ENCODE measurements at regions not wholly inside any gene's neighbourhood (a gene's known extent, or its start where the extent isn't known, plus 50 kb on each side); places are given as distances from the start of the nearest gene placed in this dataset.
"Not testable (repeated sequence)": the region's sequence is repeated elsewhere in the genome, so short reads cannot be mapped to it uniquely, and the experiment has no call there.

GRCh38 chr4:3896441-3896840 is 130.3 kb downstream of the ADRA2C start:
- no peak for DNase-seq (ENCODE audit: low spot score)
- no peak for TF ChIP-seq CTCF (IDR thresholded peaks at IDR 0.05; ENCODE audit: extremely low read depth, missing control alignments)

DNA sequence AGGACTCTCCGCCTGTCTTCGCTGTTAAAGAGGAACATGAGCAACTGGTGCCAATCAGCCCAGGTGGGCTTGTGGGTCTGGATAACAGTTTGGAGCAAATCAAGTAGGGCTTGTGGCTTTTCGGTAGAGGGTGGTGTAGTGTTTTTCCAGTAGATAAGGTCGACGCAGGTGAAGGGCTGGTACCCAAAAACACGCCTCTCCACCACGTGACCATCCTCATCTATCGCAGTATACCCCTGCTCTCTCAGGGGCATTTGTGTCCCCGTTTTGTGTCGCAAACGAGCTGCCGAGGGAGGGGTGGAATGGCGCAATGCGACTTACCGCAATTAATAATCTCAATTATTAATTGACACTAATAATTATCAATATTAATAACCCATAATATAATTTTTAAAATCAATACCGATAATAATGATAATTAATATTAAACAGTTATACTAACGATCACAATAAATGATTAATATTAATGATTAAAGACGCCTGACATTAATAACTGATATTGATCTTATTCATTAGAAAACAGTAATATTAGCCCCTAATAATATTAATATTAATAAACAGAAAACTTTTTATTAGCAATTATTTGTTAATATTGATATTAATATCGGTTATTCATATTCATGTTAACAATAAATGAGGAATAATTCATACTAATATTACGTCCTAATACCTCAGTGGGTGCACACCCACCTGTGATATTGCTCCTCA is 130.8 kb downstream of the ADRA2C start:
- not testable (repeated sequence) for DNase-seq (ENCODE audit: low spot score)

DNA sequence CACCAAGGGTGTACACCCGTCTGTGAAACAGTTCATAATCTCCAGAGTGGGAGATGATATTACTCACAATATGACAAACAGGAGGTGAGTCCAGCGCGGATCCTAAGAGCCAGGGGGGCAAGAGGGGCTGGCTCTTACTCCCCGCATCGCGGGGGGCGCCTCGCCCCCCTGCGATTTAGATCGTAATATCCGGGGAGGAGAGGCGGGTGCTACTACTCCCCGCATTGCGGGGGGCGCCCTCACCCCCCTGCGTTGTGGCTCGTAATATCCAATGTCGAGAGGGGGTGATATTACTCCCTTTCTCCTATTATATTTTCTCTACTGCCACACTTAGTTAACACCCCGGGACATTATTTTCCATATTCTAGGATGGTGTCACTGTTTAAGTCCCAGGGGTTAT is 131.9 kb downstream of the ADRA2C start:
- TF ChIP-seq CTCF (IDR thresholded peaks at IDR 0.05; ENCODE audit: extremely low read depth, missing control alignments), result no peak
- no peak for DNase-seq (ENCODE audit: low spot score)

- not testable (repeated sequence) for DNase-seq (ENCODE audit: low spot score)
Measured at GRCh38 chr4:3898928-3899327, 132.7 kb downstream of the ADRA2C start.

DNA sequence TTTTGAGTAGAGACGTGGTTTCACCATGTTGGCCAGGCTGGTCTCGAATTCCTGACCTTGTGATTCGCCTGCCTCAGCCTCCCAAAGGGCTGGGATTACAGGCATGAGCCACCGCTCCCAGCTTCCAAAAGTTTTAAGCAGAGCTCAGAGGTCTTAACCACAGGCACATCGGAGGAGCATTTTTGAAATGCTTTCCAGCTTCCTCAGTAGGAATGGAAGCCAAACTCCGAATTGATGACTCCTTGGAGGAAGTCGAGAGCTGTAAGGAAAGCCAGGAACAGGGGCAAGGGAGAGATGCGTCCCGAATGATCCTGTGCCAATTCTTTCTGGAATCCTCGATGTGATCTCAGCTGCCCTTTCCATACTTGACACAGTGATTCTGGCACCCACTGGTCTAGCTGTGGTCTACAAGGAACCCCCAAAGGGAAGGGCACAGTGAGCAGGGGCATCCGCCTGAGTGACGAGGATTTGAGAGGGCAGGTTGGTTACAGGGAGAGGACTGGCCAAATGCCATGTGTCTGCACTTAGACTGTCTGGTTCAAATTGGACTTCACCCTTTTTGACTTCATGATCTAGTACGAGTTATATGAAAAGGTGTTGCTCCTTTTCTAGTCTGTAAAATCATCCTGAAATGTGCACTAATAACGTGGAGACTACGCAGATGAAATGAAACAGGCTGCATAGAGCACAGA is 138.2 kb downstream of the ADRA2C start:
- DNase-seq (ENCODE audit: low spot score), result not testable (repeated sequence)

DNA sequence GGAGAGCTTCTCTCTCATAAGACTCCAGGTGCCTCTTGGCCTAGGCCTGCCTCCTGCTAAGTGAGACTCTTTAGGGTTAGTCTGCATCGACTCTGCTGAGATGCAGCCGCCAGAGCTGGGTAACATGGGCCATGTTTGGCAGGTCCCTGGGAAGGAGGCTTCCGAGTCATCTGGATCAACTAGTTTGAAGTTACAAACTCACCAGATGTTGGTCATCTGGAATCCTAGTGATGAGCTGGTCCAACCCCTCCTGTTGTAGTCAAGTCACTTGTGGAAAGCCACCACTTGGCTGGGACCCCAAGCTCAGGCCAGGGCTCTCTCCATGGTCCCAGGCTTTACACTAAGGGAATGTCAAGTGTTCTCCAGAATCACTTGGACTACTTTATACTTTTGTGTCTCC is 143.4 kb downstream of the ADRA2C start:
- not testable (repeated sequence) for DNase-seq (ENCODE audit: low spot score)

DNA sequence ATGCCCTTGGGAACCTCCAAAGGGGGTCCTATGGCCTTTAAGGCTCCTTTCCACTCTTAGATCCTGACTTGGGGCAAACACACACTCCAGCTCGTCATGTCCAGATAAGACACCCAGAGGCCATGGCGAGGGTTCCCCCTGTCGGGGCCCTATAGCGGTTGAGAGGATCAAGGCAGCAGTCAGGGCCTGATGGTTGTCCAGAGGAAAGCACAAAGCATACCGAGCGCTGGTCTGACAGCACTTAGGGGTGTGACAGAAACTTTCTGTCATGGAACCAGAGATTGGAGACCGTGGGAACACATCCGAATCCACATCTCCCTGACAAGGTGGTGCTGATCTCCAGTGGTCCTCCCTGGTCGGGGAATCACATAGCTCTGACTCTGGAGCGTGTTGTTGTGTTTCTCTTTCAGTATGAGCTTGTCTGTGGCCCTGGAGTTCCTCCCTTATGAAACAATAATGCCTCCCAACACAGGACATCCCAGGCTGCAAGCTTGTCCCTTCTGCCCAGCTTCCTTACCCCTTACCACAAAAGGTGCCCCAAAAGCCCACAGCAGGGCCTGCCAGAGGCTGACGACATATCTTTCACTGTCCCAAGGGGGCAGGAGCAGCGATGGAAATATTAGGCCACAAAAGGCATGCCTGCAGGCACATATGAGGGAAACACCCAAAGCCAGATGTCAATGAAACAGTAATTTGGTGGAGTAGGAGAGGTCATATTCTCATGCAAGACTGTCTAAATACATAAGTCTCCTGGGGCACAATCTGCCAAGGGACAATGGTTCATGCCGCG is 144.2 kb downstream of the ADRA2C start:
- not testable (repeated sequence) for DNase-seq (ENCODE audit: low spot score)

GRCh38 chr4:3911252-3911856 is 145.2 kb downstream of the ADRA2C start:
- TF ChIP-seq CTCF (IDR thresholded peaks at IDR 0.05; ENCODE audit: extremely low read depth, missing control alignments), result no peak
- DNase-seq (ENCODE audit: low spot score), result no peak

DNA sequence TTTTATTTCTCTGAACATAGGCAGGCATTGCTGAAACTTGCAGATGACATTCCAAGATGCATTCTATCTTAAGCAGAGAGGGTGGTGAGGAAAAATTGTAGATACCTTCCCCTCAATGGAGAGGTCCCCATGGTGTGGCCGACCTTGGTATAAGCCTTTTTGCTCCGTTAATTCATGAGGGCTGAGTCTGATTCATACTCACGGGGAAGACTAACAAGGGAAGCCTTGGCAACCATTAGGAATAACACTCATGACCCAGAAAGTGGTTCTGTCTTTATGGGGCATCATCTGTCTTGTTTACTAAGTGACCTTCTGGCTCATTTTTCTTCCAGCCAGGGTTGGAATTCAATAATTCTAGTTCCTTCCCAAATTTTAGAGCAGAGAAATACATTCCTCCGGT is 148.3 kb downstream of the ADRA2C start:
- not testable (repeated sequence) for DNase-seq (ENCODE audit: low spot score)

DNA sequence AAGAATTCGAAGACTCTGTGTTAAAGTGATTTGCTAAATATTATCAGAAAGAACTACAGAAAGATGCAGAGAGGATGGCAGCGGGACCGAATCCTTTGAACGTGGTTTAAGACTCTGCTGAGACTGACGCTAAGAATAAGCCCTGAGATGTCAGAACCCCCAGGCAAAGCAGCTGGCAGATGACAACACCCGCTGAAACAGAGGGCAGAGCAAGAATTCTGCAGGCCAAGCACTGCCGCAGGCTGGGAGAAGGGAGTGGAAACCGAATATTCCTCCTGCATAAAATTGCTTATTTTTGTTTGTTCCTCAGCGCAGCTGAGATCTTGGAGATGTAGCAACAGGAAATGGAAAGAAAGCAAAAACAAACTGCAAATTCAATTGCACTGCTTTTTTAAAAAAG is 153.3 kb downstream of the ADRA2C start:
- DNase-seq (ENCODE audit: low spot score), result not testable (repeated sequence)

- not testable (repeated sequence) for DNase-seq (ENCODE audit: low spot score)
Measured at GRCh38 chr4:3921902-3922301, 155.7 kb downstream of the ADRA2C start.

DNA sequence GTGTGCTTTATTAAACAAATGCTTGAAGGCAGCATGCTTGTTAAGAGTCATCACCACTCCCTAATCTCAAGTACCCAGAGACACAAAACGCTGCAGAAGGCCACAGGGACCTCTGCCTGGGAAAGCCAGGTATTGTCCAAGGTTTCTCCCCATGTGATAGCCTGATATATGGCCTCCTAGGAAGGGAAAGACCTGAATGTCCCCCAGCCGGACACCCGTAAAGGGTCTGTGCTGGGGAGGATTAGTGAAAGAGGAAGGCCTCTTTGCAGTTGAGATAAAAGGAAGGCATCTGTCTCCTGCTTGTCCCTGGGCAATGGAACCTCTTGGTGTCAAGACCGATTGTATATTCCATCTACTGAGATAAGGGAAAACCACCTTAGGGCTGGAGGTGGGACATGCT is 159.7 kb downstream of the ADRA2C start:
- DNase-seq (ENCODE audit: low spot score), result not testable (repeated sequence)

GRCh38 chr4:3926271-3926670 is 160.1 kb downstream of the ADRA2C start:
- DNase-seq (ENCODE audit: low spot score), result not testable (repeated sequence)

GRCh38 chr4:3926969-3927755 is 161.0 kb downstream of the ADRA2C start:
- not testable (repeated sequence) for DNase-seq (ENCODE audit: low spot score)

DNA sequence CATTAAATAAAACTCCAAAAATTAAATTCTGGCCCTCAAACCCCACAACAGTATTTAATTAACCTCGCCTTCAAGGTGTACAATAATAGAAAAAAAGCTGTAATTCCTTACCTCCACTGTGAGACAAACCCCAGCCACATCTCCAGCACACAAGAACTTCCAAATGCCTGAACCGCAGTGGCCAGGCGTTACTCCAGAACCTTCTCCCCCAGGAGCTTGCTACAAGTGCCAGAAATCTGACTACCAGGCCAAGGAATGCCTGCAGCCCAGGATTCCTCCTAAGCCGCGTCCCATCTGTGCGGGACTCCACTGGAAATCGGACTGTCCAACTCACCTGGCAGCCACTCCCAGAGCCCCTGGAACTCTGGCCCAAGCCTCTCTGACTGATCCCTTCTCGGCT is 163.2 kb downstream of the ADRA2C start:
- DNase-seq (ENCODE audit: low spot score), result not testable (repeated sequence)

DNA sequence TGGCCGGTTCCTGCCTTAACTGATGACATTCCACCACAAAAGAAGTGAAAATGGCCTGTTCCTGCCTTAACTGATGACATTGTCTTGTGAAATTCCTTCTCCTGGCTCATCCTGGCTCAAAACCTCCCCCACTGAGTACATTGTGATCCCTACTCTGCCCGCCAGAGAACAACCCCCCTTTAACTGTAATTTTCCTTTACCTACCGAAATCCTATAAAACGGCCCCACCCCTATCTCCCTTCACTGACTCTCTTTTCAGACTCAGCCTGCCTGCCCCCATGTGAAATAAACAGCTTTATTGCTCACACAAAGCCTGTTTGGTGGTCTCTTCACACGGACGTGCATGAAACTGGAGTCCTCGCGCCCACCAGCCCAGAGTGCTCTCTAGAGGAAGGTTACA is 166.5 kb downstream of the ADRA2C start:
- not testable (repeated sequence) for DNase-seq (ENCODE audit: low spot score)

All from GM20000 (cell line).